ENCODE measurements at regions not wholly inside any gene's neighbourhood (a gene's known extent, or its start where the extent isn't known, plus 50 kb on each side); places are given as distances from the start of the nearest gene placed in this dataset.
"Not testable (repeated sequence)": the region's sequence is repeated elsewhere in the genome, so short reads cannot be mapped to it uniquely, and the experiment has no call there.

- no peak for DNase-seq
These were observed 213.1 kb downstream of the BTBD3 start for GRCh38 chr20:12130781-12131180.

GRCh38 chr20:12133553-12133952 is 215.9 kb downstream of the BTBD3 start:
- DNase-seq, result no peak

GRCh38 chr20:12145951-12146350 is 228.3 kb downstream of the BTBD3 start:
- not testable (repeated sequence) for DNase-seq

GRCh38 chr20:12152996-12153395 is 235.3 kb downstream of the BTBD3 start:
- no peak for DNase-seq

DNA sequence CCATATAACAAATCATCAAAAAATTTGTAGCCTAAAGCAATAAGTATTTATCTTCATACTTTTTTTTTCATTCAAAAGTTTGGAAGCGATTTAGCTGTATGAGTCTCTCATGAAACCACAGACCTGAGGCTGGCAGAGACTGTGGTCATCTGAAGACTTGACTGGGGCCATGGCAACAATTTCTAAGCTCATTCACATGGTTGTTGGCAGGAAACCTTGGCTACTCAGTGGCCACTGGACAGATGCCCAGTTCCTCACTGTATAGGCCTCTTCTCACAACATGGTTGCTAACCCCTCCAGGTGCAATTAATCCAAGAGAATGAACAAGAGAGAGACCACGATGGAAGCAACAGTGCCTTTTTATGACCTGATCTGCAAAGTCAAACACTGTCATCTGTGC is 235.9 kb downstream of the BTBD3 start:
- no peak for DNase-seq

GRCh38 chr20:12156252-12156651 is 238.6 kb downstream of the BTBD3 start:
- no peak for DNase-seq

DNA sequence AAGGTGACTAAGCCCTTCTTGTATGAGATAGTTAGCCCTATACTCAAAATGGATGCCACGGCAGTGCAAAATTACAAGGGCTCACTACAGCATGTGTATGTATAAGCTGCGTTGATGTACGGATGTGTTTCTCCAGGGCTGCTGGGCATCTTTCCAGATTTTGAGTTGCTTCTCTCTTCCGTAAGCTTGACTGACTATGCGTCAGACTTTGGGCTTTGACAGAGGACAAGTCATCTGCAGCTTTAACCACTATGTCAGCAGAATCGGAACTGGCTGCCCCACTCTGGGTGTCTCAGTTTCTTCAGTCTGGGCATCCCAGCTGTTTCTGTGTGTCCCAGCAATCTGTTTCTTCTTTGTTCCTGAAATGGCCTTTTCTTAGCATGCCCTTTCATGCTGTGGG is 241.6 kb downstream of the BTBD3 start:
- DNase-seq, result no peak

- no peak for DNase-seq
These were observed 244.0 kb downstream of the BTBD3 start for GRCh38 chr20:12161734-12162133.

DNA sequence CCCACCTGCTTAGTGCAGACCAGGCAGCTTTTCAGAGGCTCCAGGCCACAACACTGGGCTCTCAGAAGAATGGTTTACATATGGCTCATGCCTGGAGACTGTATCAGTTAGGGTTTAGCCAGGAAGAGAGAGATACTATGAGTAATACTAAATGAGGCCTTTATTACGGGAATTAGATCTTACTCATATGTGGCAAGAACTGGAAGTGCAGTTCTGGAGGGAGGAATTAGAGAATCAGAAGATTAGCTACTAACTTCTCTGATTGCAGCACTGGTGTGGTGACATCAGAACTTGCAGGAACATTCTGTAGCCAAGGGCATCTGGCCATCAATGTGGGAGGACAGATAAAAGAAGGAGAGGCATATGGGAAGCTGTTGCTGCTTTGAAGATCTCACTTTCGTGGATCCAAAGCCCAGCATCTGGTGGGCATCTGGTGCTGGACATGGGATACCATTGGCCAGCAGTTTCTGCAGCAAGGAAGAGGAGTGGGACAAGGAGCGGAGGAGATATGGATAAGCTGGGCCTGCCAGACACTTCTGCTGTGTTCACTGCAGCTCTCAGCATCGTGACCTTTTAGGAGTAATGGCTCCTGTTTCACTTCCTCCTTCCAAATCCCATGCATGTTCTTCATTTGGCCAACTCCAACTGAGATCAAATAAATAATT is 248.5 kb downstream of the BTBD3 start:
- no peak for DNase-seq

DNA sequence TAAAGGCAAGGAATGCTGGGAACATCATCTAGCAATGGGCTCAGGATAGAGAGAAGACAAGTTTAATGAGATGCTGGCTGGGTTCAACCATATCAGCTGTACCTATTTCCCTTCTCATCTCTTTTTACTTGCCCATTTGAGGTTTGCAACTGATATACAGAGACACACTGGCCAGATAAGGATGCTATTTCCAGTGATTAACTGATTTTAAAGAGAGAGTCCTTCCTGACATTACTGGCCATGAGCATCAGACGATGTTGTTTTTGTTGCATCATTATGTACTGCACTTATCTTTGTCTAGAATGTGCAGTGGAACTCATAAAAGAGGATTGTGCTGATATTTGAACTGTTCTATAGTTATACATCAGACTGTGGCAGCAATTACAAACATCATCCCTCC is 252.7 kb downstream of the BTBD3 start:
- no peak for DNase-seq

DNA sequence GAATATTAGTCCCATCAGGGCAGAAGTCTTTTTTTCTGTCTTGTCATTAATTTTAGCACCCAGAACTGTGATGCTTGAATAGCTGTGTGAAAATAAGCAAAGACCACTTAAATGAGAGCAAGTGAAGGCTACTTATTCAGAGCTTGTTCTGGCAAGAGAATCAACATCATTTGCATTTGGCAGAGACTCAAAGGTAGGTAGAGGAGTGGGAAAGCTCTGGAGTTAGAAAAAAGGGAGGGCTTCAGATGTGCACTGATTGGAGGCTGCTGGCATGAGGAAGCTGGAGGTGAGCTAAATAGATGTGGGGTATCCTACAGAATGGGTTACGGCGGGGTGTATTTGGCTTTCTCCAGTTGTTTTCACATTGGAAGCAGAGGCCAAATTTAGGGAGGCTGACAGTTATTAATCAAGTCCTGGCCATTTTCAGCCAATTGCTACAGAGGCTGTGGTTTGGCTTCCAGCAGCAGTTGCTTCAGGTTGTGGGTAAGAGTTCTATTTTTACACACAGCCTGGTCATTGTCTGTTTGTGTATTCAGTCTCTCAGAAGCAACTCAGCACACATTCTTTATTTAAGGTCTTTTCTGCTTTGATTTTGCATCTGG is 254.3 kb downstream of the BTBD3 start:
- DNase-seq, result no peak

- DNase-seq, result no peak
These were observed 255.8 kb downstream of the BTBD3 start for GRCh38 chr20:12173347-12174012.

DNA sequence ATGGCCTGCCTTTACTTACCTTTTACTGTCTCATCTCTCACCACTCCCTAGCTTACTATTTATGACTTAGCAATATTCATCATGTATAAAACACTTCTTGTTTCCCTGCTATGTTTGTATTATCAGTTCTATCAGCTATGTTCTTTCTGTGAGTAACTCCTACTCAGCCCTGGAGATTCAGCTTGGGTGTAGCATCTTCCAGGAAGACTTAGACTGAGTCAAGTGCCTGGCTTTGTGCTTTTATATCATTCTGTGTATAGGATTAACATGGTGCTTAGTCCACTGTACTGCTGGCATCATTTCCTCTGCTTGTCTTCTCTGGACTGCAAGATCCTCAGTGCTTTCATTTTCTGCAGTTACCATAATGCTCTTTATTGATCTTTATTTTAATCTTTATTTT is 257.8 kb downstream of the BTBD3 start:
- DNase-seq, result no peak

DNA sequence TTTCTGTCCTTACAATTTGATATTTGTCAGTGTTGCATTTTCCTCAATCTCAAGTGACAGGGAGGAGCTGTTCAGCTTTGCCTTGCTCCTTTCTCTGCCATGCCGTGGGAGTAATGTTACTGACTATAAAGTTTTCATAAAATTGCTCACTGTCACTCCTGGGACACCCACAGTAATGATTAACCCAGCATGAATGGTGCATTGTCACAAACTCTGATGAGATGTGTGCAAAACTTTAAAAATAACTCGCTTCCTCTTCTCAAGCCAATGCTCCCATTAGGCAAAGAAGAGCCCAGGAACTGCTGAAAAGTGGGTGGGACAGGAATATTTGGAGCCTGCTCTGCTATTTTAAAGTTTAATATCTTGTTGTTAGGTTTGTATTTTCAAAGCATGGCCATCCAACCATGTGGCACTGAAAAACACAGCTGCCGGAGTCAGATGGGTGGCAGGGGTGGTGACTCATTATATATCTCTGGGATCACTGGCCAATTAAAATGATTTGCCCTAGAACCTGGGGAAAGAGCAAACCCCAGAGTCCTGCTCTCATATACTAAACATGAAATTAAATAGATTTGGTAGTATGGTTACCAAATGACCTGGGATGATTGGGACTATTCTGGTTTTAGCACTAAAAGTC is 260.1 kb downstream of the BTBD3 start:
- no peak for DNase-seq

DNA sequence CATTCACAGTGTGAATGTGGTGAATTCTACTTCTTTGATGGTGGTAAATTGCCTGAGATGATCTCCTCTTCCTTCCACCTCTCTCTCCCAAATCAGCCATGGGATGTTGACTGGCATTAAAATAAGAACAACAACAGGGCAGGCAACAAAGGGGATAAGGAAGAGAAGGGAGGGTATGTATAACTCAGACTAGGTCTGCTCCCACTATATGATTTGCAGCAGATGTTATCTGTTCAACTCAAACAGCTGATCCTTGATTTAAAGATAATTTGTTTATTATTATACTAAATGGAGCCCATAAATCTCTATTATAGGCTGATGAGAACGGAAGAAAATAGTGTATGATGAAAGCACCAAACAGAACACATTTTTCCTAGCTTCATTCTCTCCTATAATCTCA is 262.0 kb downstream of the BTBD3 start:
- DNase-seq, result no peak

GRCh38 chr20:12180107-12180661 is 262.5 kb downstream of the BTBD3 start:
- no peak for DNase-seq

- DNase-seq, result no peak
These were observed 280.6 kb downstream of the BTBD3 start for GRCh38 chr20:12198281-12198680.

- DNase-seq, result no peak
These were observed 282.0 kb downstream of the BTBD3 start for GRCh38 chr20:12199703-12200102.

DNA sequence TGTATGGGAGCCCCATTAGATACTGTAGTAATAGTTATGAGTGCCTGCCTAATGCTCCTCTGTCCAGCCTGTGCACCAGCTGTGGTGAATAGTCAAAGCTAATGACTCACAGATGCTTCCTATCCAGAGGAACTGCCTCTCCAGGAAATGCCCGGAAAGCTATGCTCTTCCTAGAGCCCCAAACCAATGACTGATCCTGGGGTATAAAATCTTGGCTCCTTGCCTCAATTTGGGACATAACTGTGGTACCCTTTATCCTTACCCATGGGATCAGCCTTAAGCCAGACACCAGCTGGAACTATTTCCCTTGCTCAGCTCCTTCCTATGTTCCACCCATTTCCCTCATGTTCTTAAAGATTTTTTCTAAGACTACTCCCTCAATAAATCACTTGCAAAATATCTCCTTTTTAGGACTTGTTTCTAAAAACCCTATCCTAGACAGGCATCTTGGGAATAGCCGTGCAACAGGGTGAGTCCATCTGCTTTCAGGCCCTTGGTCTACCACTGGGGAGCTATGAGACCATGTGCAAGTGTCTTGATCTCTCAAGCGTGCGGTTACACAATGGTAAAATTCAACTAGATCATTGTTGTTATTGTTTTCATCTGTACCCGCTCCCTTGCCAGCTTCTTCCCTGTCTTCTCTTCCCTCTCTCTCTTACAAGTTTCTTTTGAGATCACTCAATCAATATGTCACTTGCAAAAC is 283.7 kb downstream of the BTBD3 start:
- no peak for DNase-seq

GRCh38 chr20:12203399-12203798 is 285.7 kb downstream of the BTBD3 start:
- DNase-seq, result no peak

GRCh38 chr20:12203981-12204380 is 286.3 kb downstream of the BTBD3 start:
- no peak for DNase-seq

DNA sequence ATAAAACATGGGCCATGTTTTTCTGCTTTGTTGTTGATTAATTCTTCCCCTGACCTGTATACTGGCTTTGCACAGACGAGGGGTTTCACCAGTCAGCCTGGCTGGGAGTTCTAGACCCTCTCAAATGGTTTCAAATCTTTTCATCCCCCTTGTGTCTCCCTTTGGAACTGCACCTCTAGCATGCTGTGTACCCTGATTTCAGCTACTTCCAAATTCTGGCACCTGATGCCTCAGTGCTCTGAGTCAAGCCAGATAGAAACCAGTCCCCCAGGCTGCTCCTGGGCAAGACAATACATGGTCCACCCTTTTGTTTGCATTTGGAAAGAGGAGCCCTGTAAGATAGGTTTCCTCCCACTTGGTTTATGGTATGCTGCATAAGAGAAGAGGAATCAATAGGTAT is 290.2 kb downstream of the BTBD3 start:
- DNase-seq, result no peak

- DNase-seq, result no peak
These were observed 292.9 kb downstream of the BTBD3 start for GRCh38 chr20:12210591-12210990.
